HG03025 (cell line): ENCODE measurements at regions not wholly inside any gene's neighbourhood (a gene's known extent, or its start where the extent isn't known, plus 50 kb on each side); places are given as distances from the start of the nearest gene placed in this dataset.
"Not testable (repeated sequence)": the region's sequence is repeated elsewhere in the genome, so short reads cannot be mapped to it uniquely, and the experiment has no call there.

ENCODE experiments used
- ATAC-seq: cut with Tn5 transposase; IDR thresholded peaks from one replicate; pipeline ENCODE4 v1.9.1; 2021; ENCODE audit warnings: mild to moderate bottlenecking, moderate library complexity; ENCODE audit not compliant: unreplicated experiment, low FRiP score

DNA sequence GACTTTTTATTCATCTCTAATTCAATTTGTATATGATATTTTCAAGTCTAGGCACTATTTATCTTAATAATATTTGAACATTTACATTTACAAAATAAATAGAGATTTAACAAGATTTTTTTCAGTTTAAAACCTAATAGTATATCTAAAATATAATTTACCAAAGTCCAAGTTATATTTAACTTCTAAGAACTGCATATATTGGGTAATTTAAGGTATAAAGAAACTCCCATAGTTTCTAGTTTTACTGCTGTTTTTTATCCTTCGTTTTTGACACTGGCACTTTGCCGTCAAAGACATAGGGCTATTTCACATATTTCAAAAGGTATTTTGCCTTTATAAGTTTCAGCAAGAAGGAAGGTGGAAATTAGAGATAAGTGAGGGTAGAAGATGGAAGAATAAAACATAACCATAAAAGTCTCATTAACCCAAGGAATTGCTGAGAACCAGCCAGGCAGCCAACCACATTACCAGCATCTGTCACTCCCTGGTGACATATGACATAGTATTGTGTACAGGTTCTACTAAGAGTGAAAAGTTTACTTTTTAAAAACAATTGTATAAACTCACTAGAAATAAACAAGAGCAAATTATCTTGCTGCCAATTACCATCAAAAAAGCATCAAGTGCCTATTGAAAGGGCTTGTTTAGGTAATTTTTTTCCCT is 251.5 kb downstream of the NSUN3 start:
- no peak for ATAC-seq

DNA sequence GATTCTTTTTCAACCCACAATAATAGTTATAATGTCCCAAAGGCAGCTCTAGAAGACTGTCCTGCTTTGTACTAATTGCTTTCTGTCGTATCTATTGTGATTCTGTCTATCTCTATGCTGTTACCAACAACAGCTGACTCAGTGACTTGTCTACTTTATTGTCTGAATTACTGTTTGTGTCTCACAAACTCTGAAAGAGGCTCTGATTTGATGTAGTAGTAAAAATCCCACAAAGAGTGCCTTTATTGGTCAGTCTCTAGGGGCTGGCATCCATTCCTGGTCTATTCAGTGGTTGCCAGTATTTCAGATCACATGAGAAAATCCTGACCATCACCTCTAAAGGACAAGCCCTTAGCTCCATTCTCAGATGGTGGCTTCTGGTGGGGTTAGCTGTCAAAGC is 254.2 kb downstream of the NSUN3 start:
- ATAC-seq: no peak

DNA sequence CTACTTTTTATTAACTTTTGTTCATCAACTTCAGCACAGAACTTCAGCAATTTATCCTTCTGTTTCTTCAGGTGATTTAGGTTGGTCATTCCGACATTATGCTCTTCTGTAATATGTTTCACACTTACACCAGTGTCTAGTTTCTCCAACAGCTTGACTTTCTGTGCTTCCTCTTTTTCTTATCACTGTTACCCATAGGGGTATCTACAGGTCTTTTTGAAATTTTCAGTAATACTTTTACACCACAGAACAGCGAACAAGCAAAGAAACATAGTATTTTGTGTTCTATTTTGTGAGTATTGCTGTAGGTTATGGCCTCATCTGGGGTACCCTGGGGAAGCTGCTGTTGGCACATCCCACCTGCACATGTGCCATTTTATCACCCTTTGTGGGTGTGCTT is 260.7 kb downstream of the NSUN3 start:
- no peak for ATAC-seq

DNA sequence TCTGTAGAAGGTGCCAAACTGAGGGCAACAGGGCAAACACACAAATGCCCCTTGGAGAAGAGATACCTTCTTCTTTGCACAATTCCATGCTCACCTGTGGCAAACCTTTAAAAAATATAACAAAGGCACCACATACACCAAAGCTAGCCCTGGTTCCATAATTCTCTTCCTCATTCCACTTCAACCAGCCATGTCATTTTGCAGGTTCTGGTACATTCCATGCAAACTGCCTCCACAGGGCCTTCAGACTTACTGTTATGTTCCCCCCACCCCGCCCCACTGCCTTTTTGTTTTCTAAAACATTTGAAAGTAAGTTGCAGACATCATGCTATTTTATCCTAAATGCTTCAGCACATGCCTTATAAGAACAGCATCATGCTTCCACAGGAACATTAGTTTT is 269.0 kb downstream of the NSUN3 start:
- ATAC-seq: no peak

DNA sequence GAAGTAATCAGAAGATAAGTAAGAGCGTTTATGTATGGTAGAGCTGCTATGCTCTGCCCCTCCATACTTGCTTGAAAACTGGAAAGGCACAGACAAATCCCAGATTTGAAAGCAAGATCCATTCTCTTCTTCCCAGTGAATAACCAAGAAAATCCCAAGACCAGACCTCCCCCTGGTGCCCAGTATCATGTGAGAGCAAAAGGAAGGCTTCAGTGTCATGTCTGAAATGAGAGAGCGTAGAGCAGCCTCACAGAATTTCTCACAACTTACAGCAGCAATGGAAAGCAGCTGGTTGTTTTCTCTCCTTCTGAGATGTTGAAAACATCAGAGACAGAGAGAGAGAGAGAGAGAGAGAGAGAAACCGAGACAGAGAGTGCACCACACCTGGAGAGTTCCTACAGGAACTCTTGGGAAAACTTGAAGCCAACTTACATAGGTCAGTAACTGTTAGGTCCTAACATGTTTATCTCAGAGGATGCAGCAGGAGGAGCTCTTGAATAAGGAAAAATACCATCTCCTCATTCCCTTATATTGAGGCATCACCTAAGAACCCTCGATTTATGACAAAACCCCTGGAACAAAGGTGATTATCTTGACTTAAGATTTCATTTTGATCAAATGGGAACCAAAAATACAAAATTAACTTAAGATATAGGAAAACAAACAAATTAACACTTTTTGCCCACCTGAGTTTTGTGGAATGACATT is 273.3 kb downstream of the NSUN3 start:
- ATAC-seq: no peak

DNA sequence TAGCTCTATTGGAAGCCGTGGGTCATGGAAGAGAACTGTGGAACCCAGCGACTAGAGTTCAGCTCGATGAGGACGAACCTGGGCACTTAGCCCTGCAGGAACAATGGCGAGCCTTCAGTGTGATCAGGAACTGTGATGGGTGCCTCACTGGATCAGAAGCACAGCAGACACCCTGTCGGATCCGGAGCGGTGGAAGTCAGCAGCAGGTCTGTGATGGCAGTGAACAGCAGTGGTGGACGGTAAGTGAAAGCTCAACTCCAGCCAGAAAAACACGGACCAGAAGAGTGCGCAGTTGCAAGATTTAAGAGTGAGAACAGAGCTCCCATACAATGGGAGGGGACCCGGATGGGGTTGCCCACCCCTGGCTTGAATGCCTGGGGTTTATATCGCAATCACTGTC is 282.2 kb downstream of the NSUN3 start:
- ATAC-seq: no peak

DNA sequence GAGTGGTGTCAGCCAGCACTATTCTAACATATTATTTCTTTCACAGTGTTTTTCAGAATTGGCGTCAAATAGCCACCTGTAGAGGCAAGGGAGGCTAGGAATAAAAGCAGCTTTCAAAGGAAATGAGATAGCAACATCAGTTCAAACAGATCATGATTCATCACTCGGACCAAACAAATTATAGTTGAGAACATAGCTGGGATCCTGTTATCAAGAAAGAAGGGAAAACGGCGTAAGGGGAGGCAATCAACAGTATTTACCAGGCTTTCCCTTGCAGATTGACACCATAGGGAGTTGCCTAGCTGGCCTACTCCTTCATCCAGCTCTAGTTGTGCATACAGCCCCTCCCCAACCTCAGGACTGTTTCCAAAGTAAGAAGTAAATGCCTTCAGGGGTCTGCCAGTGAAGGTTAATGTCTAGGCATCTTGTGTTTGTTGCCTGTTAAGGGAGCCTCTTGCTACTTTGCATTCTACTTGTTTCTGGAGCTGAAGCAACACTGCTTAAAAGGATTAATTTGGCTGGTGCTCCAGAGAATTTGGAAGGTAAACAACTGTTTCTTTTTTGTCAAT is 286.5 kb downstream of the NSUN3 start:
- no peak for ATAC-seq

DNA sequence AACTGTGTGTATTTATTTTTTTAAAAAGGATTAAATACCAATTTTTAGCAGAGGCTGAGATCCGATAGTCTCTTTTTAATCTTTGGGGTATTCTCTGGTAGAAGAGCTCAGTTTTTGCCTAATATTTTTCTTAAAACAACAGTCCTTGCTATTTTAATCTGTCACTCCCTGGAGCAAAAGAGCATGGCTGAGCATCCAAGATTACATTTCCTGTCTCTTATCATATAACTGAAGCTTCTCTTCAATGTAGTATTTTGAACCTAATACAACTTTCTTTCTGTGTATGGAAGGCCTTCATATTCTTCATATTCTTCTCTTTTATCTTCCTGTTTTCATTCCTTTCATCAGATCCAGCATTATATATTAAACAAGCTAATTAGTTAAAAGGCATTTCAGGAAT is 293.7 kb downstream of the NSUN3 start:
- no peak for ATAC-seq

DNA sequence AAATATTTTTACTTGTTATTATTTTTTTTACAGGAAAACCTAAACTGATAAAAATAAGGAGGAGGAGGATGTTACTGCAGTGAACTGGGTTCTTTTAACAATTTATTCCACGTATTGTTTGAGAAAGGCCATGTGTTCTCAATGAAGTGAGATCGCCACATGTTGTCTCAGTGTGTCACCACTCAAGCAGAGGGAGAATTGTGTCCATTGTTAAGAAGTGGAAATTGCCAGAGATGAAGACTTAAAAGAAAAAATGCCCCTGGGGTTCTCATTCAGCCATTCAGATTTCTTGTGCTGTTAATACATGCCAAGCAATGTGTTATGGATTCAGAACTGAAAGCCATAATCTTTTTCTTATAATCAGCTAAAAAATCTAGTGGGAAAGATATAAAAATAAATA is 297.1 kb downstream of the NSUN3 start:
- ATAC-seq: no peak

DNA sequence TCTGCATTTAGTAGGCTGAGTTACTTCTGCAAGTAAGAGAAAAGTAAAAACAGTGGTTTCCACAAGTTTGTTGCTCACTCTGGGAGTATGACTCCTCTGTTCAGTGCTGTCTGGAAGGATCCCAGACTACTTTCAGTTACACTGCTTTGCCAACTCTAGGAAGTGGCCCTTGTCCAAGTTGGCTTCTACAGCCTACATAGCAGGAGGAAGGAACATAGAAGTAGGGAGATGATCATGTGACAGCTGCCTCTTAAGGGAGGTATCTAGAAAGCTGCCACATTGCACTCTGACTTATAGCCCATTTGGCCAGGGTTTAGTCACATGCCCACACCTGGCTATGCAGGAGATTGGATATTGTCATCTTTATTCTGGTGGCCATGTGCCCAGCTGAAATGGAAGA is 298.1 kb downstream of the NSUN3 start:
- no peak for ATAC-seq

DNA sequence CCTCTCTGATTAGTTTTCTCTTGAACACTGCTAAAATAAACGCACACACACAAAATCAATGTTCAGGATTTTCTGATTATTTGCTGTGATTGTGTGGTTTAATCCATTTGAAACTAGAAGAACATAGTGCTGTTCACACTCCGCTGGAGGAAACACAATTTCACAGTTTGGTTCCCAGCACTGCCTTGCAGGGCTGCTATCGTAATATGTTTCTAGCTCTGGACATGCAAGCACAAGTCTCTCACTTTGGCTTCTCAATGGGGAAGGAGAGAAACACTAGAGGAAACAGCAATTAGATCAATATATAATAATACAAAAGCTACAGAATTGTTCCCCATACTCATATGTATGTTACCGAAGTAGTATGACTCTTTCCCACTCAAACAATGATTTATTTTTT is 299.5 kb downstream of the NSUN3 start:
- no peak for ATAC-seq

DNA sequence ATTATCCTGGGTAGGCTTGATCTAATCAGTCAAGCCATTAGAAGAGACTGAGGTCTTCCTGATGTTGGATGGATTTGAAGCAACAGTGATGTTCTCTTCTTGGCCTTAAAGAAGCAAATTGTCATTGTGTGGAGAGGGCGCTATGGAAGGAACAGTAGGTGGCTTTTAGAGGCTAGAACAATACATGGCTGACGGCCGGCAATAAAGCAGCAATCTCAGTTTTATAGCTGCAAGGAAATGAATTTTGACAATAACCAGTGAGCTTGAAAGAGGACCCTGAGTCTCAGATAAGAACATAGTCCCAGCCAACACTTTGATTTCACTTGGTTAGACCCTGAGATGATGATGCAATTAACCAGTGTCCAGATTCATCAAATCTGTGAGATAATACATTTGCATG is 302.1 kb downstream of the NSUN3 start:
- ATAC-seq: no peak

DNA sequence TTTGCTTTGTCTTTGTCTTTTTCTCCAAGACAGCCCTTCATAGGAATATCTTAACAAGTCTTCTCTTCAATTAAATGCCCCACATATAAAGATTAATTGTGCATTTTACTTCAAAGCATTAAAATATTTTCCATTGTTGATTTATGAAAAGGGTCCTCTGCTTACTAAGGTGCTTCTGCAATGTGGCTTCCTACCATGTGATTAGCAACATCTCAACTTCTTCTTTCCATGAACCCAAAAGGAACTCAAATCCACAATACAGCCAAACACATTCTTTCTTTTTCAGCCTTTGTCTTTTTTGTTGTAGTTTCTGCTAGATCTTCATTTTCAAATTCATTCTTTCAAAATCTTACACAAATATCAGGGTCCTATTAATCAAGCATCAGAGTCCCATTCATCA is 309.2 kb downstream of the NSUN3 start:
- no peak for ATAC-seq

DNA sequence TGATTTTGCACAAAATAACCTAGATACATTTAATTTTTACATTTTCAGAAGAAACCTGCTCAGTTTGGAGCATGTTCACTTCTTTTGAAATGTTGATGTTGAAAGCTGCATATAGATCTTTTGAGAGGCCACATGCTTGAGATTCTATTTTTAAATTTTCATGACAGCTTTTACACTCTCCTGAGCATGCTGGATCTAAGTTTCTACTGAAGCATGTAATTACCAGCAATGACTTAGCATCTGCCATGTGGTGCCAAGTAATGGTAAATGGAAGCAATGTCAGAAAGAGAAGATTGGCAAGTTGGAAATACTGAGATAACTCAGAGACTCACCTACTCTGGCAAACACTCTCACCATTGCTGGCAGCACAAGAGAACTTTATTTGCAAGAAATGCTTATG is 310.6 kb downstream of the NSUN3 start:
- ATAC-seq: no peak

DNA sequence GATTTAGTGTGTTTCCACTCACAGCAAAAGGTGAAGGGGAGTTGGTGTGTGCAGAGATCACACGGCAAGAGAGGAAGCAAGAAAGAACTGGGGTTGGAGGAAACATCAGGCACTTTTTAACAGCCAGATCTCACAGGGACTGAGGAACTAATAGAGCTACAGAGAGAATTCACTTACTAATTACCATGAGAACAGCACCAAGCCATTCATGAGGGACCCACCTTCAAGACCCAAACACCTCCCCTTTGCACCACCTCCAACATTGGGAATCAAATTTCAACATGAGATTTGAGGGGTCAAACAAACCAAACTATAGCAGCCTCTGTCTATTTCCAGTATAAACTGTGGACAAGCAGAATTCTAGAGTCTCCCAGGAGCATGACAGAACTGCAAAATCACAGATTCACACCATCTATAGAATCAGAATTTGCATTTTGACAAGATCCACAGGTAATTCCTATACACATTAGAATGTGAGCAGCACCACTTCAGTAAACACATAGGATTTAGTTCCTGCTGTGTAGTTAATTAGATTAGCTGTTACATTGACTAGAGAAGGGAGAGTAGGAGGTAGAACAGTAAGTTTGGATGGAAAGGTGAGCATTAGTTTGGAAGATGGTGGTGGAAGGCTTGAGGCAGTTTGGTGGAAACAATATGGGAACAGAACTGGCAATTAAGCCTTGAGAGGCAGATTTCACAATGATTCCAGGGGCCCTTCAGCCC is 311.7 kb downstream of the NSUN3 start:
- no peak for ATAC-seq

DNA sequence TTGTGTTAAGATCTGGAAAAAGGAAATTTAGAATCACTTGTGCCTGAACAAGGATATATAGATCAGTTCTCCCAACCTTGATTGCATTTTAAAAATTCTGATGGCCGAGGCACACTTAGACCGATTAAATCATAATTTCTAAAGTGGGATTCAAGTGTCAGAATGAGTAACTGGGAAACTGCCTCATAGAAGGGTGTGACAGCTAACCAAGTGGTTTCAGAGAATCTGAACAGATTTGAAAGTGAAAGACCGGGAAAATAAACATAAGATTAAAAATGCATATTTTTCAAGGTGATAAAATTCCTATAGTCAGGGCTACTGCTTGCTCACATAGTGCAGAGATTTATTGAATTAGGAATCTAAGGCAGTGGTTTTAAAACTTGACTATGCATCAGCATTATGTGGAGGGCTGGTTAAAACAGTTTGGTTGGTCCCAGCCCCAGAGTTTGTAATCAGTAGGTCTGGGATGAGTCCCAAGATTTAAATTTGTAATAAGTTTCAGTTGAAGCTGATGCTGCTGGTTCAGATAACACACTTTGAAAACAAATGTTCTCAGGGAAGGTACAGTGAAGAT is 314.3 kb downstream of the NSUN3 start:
- not testable (repeated sequence) for ATAC-seq

DNA sequence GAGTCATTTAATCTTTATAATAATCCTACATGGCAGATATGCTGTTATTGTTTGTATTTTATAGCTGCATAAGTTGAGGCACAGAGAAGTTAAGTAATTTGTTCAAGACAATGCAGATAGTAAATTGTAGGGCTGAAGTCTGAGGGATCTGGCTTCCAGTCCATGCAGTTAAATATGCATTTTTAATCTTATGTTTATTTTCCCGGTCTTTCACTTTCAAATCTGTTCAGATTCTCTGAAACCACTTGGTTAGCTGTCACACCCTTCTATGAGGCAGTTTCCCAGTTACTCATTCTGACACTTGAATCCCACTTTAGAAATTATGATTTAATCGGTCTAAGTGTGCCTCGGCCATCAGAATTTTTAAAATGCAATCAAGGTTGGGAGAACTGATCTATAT is 315.0 kb downstream of the NSUN3 start:
- ATAC-seq: not testable (repeated sequence)

DNA sequence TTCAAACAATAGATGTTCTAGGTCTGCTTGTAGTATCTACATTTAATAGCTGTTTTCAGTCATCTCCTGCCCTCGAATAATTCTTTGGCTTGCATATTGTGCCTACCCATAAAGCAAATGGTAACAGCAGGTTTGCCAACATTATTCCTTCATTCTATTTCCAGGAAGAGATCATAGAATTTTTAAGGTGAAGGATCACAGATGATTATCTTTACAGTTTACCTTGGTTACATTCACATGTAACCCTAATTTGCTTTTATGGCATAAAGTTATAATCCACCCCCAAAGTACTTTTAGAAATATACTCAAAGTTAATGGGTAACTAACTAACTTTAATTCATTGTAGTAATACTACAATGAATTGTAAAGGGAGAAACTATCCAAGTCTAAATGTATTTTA is 315.5 kb downstream of the NSUN3 start:
- no peak for ATAC-seq

DNA sequence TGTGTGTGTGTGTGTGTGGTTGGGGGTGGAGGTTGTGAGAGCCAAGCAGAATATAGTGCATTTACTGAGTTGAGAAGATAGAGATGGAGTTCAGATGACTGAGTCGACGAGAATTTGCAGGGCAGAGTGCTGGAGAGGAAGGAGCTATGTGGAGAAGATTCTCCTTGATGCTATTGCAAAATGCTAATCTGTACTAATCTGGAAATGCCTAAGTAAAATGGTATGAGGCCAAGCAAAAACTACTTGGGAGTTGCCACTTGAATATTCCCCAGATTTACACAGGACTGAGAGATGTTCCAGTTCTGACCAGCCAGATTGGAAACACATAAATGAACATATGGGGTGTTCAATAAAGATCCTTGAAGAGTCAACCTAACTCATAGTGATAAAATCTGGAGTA is 316.4 kb downstream of the NSUN3 start:
- no peak for ATAC-seq

DNA sequence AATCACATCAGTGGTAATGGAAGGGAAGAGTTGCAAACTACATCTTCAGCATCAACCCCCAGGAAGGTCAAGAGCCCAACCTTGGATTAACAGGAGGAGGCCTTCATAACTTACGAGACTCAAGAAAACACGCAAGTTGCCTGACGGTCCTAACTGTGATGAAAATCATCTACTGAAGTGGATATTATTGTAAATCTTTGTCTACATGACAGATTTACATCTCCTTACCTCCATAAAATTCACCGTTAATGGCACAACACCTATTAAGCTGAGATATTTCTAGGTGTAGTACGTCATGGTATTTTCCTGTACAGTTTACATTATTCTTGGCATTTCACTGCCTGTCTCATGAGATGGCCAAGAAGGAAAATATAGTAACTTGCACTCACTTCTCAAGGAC is 332.0 kb downstream of the NSUN3 start:
- ATAC-seq: no peak

DNA sequence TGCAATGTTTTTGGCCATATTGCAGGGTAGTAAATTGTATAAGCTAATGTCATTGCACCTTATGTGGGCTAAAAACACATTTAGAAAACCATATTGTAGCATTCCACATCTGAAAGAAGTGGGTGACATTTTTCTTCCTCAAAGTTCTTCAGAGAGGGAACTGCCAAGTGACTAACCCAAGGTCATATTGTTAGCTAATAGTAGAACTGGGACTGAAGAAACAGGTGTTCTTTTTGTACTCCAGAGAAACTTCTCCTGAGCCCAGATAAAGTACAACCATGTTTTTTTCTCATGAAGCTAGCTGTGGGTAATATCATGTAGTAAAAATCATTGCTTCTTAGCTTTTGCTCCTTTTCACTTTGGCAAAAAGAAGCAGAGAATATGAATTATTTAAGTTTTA is 333.0 kb downstream of the NSUN3 start:
- ATAC-seq: no peak
